Kidney (tissue), 13 donors: ENCODE measurements at regions not wholly inside any gene's neighbourhood (a gene's known extent, or its start where the extent isn't known, plus 50 kb on each side); places are given as distances from the start of the nearest gene placed in this dataset.

Experiments used
- DNase-seq, 5 donors: peaks; one replicate each; pipeline ENCODE4 v3.0.0-alpha.2; 2013 to 2020
- FAIRE-seq: peaks from 2 replicates; lab custom pipeline; 2012; peaks lifted over from hg19 to GRCh38; lab: Jason Lieb, UNC
- H3K27ac ChIP-seq, 2 donors: one replicate each; pipeline ENCODE4 v1.7.0; 2013; ENCODE audit warnings: low read depth in 2 of 2, low read length in 2 of 2, inconsistent platforms in 1 of 2
- H3K27me3 ChIP-seq: one replicate; pipeline ENCODE4 v1.7.1; 2013; ENCODE audit warnings: low read length, inconsistent platforms; ENCODE audit not compliant: control insufficient read depth, insufficient read depth
- H3K36me3 ChIP-seq, 3 donors: one replicate each; pipeline versions ENCODE4 v1.7.0 to v1.7.1; 2013; ENCODE audit warnings: low read length in 3 of 3, control low read depth in 1 of 3, inconsistent platforms in 1 of 3; ENCODE audit not compliant: insufficient read depth in 3 of 3, control insufficient read depth in 2 of 3
- H3K4me1 ChIP-seq, 3 donors: one replicate each; pipeline versions ENCODE4 v1.7.0 to v1.7.1; 2013; ENCODE audit warnings: low read length in 3 of 3, inconsistent platforms in 1 of 3, low read depth in 1 of 3; ENCODE audit not compliant: control insufficient read depth in 2 of 3, insufficient read depth in 2 of 3
- H3K4me3 ChIP-seq, 3 donors: one replicate each; pipeline versions ENCODE4 v1.7.0 to v1.8.1; 2013; ENCODE audit warnings: low read length in 3 of 3, control low read depth in 1 of 3, inconsistent platforms in 1 of 3
- H3K9ac ChIP-seq, 3 donors: one replicate each; pipeline versions ENCODE4 v1.7.0 to v1.7.1; 2013; ENCODE audit warnings: low read length in 3 of 3, control low read depth in 1 of 3, inconsistent platforms in 1 of 3
- H3K9me3 ChIP-seq, 3 donors: one replicate each; pipeline versions ENCODE4 v1.7.0 to v1.7.1; 2013; ENCODE audit warnings: low read length in 3 of 3, control low read depth in 1 of 3, inconsistent platforms in 1 of 3; ENCODE audit not compliant: control insufficient read depth in 2 of 3, insufficient read depth in 1 of 3
- CTCF ChIP-seq: IDR thresholded peaks from 3 replicates; pipeline ENCODE4 v1.5.1; 2012; ENCODE audit warnings: mild to moderate bottlenecking, moderate library complexity, borderline replicate concordance; ENCODE audit not compliant: insufficient read depth; ENCODE audit errors: extremely low read depth
- intact Hi-C: fragments of 100-400 bp; cut with DNase I; formaldehyde crosslinking; loops from one replicate; pipeline ENCODE4 v1.11.1; 2022
- donor health status: control.
- donor health status: control.
- donor health status: control.
- donor health status: control.
- donor health status: control.
- donor health status: DM: yes; HTN: yes; CAD: no.
- donor health status: Normal renal cell carcinoma (clear cell type).

- Histone ChIP-seq H3K9me3 (no peaks in the 10 kb centered on the region), H3K4me1 (peaks cover 0 to 7% (median 0%) of the 10 kb centered on the region in 3 donors), H3K9ac (no peak overlapping the region), H3K27me3 (peaks cover 5% of the 10 kb centered on the region), H3K36me3 (no peaks in the 10 kb centered on the region), H3K4me3 (no peak overlapping the region), H3K27ac (no peak overlapping the region)
- DNase-seq (no peak), FAIRE-seq (no peak)
- intact Hi-C loops, result no loop called here
- TF ChIP-seq CTCF, result no peak
Measured at GRCh38 chr5:133882846-133883245, 85.6 kb downstream of the C5orf15 start.

- Histone ChIP-seq H3K27me3 (peaks cover 5% of the 10 kb centered on the region), H3K36me3 (no peaks in the 10 kb centered on the region), H3K4me3 (no peak overlapping the region), H3K9me3 (no peaks in the 10 kb centered on the region), H3K27ac (no peak overlapping the region), H3K9ac (no peak overlapping the region), H3K4me1 (peaks cover 0 to 7% (median 0%) of the 10 kb centered on the region in 3 donors)
- DNase-seq (peak in 1 of 5 donors; percentile 48), FAIRE-seq (no peak)
- intact Hi-C loops, result no loop called here
- no peak for TF ChIP-seq CTCF
Measured at GRCh38 chr5:133882389-133882695, 86.1 kb downstream of the C5orf15 start.

- TF ChIP-seq CTCF, result no peak
- H3K4me3 ChIP-seq, result no peak overlapping the region
- H3K9ac ChIP-seq, result no peak overlapping the region
- no peaks in the 10 kb centered on the region for H3K9me3 ChIP-seq
- peak in 1 of 5 donors; percentile 45 for DNase-seq
- intact Hi-C loops, result no loop called here
- no peak for FAIRE-seq
- H3K27me3 ChIP-seq, result peaks cover 5% of the 10 kb centered on the region
- H3K4me1 ChIP-seq, result peaks cover 0 to 7% (median 0%) of the 10 kb centered on the region in 3 donors
- no peak overlapping the region for H3K27ac ChIP-seq
- H3K36me3 ChIP-seq, result no peaks in the 10 kb centered on the region
Measured at GRCh38 chr5:133881576-133882388, 86.6 kb downstream of the C5orf15 start.
